ENCODE measurements at regions not wholly inside any gene's neighbourhood (a gene's known extent, or its start where the extent isn't known, plus 50 kb on each side); places are given as distances from the start of the nearest gene placed in this dataset.

DNA sequence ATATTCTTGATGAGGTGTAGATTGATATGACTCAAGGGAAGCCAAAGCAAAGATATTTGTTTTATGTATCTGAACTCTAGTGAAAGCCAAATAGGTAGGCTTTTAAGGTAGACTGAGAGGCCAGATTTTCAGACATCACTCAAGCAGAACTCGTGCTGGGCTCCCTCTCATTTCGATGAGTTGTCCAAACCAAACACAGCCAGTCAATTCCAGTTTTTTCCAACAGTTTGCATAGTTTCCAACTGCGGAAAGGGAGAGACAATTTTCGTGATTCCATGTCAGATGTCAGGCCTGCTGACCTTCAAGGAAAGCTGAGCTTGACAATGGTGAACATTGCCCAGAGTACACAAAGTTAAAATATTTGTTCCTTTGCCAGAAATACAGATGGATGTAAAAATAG, 110.9 kb upstream of the MPPED2 start:
- intact Hi-C loops (cut with DNase I, micrococcal nuclease) = no loop called here
- ChIA-PET CTCF (no interaction called here), POLR2A (no interaction called here)
- Mint-ChIP-seq H3K27me3 (peaks cover 2% of the 10 kb centered on the region), H3K27ac (no peak overlapping the region), H3K9me3 (ENCODE audit: low read depth) (peaks cover 4% of the 10 kb centered on the region), H3K4me3 (no peak overlapping the region), H3K4me1 (no peaks in the 10 kb centered on the region), H3K36me3 (ENCODE audit: low read depth) (no peaks in the 10 kb centered on the region)
- ATAC-seq (no peak), DNase-seq (no peak)

DNA sequence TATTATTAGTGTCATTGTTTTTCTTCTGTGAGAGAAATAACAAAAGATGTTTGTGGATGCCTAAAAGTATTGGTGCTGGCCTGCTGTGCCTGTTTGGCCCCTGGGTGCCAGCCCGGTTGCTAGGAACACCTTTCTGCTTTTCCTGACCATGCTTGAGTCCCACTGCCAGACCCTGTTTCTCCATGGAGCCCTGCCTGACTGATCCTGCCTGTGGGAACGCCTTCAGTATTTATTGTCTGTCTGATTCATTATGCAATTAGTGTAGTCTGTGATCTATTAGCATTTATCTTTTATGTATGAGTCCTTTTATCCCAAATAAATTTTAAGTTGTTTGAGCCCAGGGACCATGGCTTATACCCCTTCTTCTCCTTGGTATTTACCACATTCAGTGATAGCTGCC, 98.6 kb upstream of the MPPED2 start:
- POLR2A ChIA-PET = no interaction called here
- DNase-seq (no peak), ATAC-seq (no peak)
- Mint-ChIP-seq H3K4me1 (no peaks in the 10 kb centered on the region), H3K9me3 (ENCODE audit: low read depth) (peaks cover 11% of the 10 kb centered on the region), H3K27ac (no peak overlapping the region), H3K27me3 (no peaks in the 10 kb centered on the region), H3K36me3 (ENCODE audit: low read depth) (no peaks in the 10 kb centered on the region), H3K4me3 (no peak overlapping the region)
- intact Hi-C loops (cut with DNase I, micrococcal nuclease) = no loop called here
- CTCF ChIA-PET = no interaction called here

DNA sequence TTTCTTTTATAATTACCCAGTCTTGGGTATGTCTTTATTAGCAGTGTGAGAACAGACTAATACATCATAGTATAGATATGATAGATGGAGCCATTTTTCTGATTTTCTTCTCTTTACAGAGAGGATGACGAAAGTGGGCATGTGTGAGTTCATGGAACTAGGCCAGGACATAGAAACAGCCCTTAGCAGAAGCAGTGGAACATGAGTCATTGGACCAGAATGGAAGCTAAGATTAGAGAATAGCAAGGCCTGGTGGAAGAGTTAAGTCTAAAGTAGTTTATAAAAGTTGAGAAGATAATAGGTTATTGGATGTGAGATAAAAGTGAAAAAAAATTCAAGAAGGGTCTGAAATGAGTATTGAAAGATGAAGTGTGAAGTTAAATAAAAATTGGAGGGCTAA, 97.0 kb upstream of the MPPED2 start:
- ChIA-PET CTCF (no interaction called here), POLR2A (no interaction called here)
- H3K9me3 Mint-ChIP-seq (ENCODE audit: low read depth) = peaks cover 7% of the 10 kb centered on the region
- H3K4me1 Mint-ChIP-seq = no peaks in the 10 kb centered on the region
- DNase-seq (no peak), ATAC-seq (no peak)
- H3K4me3 Mint-ChIP-seq = no peak overlapping the region
- no peak overlapping the region for H3K27ac Mint-ChIP-seq
- no peaks in the 10 kb centered on the region for H3K36me3 Mint-ChIP-seq (ENCODE audit: low read depth)
- no peaks in the 10 kb centered on the region for H3K27me3 Mint-ChIP-seq
- intact Hi-C loops (cut with DNase I, micrococcal nuclease) = no loop called here

DNA sequence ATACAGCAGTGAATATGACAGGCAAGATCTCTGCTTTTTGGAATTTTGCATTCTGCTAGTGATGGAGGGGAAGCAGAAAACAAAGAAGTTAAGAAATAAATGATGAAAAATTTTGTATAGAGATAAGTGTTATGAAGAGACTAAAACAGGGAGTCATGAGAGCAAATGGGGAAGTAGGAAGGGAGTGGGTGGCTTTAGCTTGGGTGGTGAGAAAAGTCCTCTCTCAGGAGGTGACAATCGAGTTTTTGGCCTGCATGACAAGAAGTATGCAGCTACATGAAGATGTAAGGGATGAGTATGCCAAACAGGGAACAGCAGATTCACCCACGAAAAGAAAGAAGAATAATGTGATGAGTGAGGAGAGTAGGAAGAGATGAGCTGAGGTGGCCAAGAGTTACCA, 80.7 kb upstream of the MPPED2 start:
- intact Hi-C loops (cut with DNase I, micrococcal nuclease) = no loop called here
- H3K4me1 Mint-ChIP-seq = no peaks in the 10 kb centered on the region
- H3K4me3 Mint-ChIP-seq = no peak overlapping the region
- H3K27me3 Mint-ChIP-seq = no peaks in the 10 kb centered on the region
- H3K27ac Mint-ChIP-seq = no peak overlapping the region
- CTCF ChIA-PET = no interaction called here
- no peaks in the 10 kb centered on the region for H3K9me3 Mint-ChIP-seq (ENCODE audit: low read depth)
- DNase-seq = no peak
- no peak for ATAC-seq
- POLR2A ChIA-PET = no interaction called here
- no peaks in the 10 kb centered on the region for H3K36me3 Mint-ChIP-seq (ENCODE audit: low read depth)

DNA sequence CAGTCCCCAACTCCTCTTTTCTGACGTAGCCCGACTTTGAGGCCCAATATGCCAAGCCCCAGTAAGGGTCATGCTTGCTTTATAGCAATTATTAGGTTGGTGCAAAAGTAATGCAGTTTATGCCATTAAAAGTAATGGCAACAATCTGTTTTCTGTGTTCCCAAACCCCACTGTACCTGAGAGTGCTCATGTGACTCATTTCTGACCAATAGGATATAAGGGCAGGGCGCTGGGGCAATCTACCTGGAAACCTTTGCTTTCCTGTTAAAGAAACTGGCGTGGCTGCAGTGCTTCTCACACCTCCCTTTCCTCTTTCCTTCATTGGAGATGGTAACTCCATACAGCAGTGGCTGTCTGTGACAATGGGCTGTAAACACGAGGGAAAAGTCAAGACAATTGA, 78.9 kb upstream of the MPPED2 start:
- ATAC-seq (no peak), DNase-seq (no peak)
- ChIA-PET POLR2A (no interaction called here), CTCF (no interaction called here)
- Mint-ChIP-seq H3K27me3 (no peaks in the 10 kb centered on the region), H3K9me3 (ENCODE audit: low read depth) (no peaks in the 10 kb centered on the region), H3K4me1 (no peaks in the 10 kb centered on the region), H3K27ac (no peak overlapping the region), H3K36me3 (ENCODE audit: low read depth) (no peaks in the 10 kb centered on the region), H3K4me3 (no peak overlapping the region)
- intact Hi-C loops (cut with DNase I, micrococcal nuclease) = no loop called here

DNA sequence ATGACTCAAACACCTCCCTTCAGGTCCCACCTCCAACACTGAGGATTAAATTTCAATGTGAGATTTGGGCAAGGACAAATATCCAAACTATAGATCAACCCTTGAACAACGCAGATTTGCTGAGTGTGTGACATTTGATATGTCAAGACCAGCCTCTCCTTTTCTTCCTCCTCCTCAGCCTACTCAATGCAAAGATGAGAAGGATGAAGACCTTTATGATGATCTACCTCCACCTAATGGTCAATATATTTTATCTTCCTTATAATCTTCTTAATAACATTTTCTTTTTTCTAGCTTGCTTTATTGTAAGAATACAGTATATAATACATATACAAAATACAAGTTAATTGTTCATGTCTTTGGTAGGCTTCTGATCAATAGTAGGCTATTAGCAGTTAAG, 67.5 kb upstream of the MPPED2 start:
- intact Hi-C loops (cut with DNase I, micrococcal nuclease) = loop anchor here in 1 of 2 experiments (5.0 kb wide), 1 partner anchor 306 kb away; no protein-coding TSS in a partner anchor

DNA sequence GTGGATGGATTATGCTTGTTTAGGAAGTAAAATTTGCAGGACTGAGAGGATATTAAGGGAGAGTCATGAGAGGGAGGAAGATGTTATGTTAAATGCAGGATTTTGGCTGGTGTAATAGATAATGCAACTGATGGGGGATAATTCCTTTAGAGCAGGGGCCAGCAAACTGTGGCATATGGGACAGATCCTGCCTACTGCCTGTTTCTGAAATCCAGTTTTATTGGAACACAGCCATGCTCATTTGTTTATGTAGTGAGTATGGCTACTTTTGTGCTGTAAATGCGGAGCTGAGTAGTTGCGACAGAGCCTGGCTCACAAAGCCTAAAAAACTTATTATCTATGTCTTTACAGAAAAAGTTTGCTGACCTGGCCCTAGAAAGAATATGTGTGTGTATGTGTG, 66.6 kb upstream of the MPPED2 start:
- H3K4me3 Mint-ChIP-seq = no peak overlapping the region
- H3K9me3 Mint-ChIP-seq (ENCODE audit: low read depth) = no peaks in the 10 kb centered on the region
- no peak overlapping the region for H3K27ac Mint-ChIP-seq
- DNase-seq = no peak
- no peaks in the 10 kb centered on the region for H3K27me3 Mint-ChIP-seq
- intact Hi-C loops (cut with DNase I, micrococcal nuclease) = loop anchor here in 1 of 2 experiments (5.0 kb wide), 1 partner anchor 306 kb away; no protein-coding TSS in a partner anchor
- no peaks in the 10 kb centered on the region for H3K36me3 Mint-ChIP-seq (ENCODE audit: low read depth)
- H3K4me1 Mint-ChIP-seq = no peaks in the 10 kb centered on the region
- no peak for ATAC-seq
- ChIA-PET POLR2A (no interaction called here), CTCF (no interaction called here)

More for the DNA sequence above, 67.5 kb upstream of the MPPED2 start:
- CTCF ChIA-PET = no interaction called here
- POLR2A ChIA-PET = no interaction called here
- no peak for ATAC-seq
- H3K27me3 Mint-ChIP-seq = no peaks in the 10 kb centered on the region
- H3K36me3 Mint-ChIP-seq (ENCODE audit: low read depth) = no peaks in the 10 kb centered on the region
- H3K4me3 Mint-ChIP-seq = no peak overlapping the region
- no peak for DNase-seq
- H3K27ac Mint-ChIP-seq = no peak overlapping the region
- H3K9me3 Mint-ChIP-seq (ENCODE audit: low read depth) = no peaks in the 10 kb centered on the region
- no peaks in the 10 kb centered on the region for H3K4me1 Mint-ChIP-seq

DNA sequence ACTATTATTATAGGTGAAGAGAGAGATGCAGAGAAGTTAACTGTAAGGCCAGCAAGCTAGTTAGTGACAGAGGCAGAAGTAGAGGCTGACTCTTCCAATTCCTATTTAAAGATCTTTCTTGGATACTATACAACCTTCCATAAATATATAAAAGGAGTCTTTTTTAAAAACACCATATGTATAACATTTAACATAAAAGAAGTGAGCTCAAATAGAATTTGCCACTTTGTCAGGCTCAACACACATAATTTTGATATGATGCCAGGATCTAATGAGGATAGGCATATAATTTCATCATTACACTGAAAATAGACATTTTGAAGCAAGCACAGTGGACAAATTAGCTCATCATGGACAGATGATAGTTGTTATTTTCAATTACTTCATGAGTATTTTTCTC, 64.1 kb upstream of the MPPED2 start:
- Mint-ChIP-seq H3K4me3 (no peak overlapping the region), H3K27ac (no peak overlapping the region), H3K9me3 (ENCODE audit: low read depth) (no peaks in the 10 kb centered on the region), H3K27me3 (no peaks in the 10 kb centered on the region), H3K36me3 (ENCODE audit: low read depth) (no peaks in the 10 kb centered on the region), H3K4me1 (no peaks in the 10 kb centered on the region)
- CTCF ChIA-PET = no interaction called here
- no peak for DNase-seq
- no peak for ATAC-seq
- intact Hi-C loops (cut with DNase I, micrococcal nuclease) = loop anchor here in 1 of 2 experiments (5.0 kb wide), 1 partner anchor 303 kb away; no protein-coding TSS in a partner anchor
- POLR2A ChIA-PET = no interaction called here

Data from activated CD4-positive, alpha-beta T cell treated with anti-CD3 and anti-CD28 coated beads for 36 hours (primary cell).